Astrocyte of the cerebellum (primary cell): ENCODE measurements at regions not wholly inside any gene's neighbourhood (a gene's known extent, or its start where the extent isn't known, plus 50 kb on each side); places are given as distances from the start of the nearest gene placed in this dataset.

Experiments
- DNase-seq: peaks from one replicate; pipeline ENCODE4 v3.0.0-alpha.2; 2011; ENCODE audit warnings: low read depth
- H3K4me3 ChIP-seq: 2 replicates; pipeline ENCODE4 v1.5.1; 2011; ENCODE audit warnings: mild to moderate bottlenecking, low read depth, low read length, moderate library complexity
- CTCF ChIP-seq: IDR thresholded peaks from 2 replicates; pipeline ENCODE4 v1.5.1; 2012; ENCODE audit warnings: low read length, low read depth, moderate library complexity, mild to moderate bottlenecking; ENCODE audit errors: missing control alignments
- in situ Hi-C: cut with HindIII; loops from 2 replicates; pipeline ENCODE4 v1.10.0; 2017; ENCODE audit warnings: low sequenced_read_pairs

- in situ Hi-C loops: no loop called here
- TF ChIP-seq CTCF: no peak
- DNase-seq: peak; percentile 11
- no peak overlapping the region for H3K4me3 ChIP-seq
Observed at GRCh38 chr10:29067161-29067560, 221.7 kb upstream of the LYZL1 start.

DNA sequence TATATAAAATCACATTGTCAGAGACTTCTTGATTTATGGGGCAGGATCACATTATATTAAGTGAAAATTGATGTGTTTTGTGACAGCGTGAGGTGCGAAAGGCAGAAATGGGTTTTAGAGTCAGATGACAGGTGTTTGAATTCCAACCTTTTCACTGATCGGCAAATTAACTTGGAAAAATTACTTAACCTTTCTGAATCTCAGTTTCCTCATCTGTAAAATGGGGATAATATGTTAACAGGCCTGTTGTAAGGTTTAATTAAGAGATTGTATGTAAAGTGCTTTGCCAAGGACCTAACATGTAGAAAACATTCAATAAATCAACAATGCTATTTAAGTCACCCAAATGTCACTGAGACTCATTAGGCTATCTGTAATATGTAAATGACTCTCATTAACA is 221.2 kb upstream of the LYZL1 start:
- DNase-seq: no peak
- no peak for TF ChIP-seq CTCF
- H3K4me3 ChIP-seq: no peak overlapping the region
- in situ Hi-C loops: no loop called here

DNA sequence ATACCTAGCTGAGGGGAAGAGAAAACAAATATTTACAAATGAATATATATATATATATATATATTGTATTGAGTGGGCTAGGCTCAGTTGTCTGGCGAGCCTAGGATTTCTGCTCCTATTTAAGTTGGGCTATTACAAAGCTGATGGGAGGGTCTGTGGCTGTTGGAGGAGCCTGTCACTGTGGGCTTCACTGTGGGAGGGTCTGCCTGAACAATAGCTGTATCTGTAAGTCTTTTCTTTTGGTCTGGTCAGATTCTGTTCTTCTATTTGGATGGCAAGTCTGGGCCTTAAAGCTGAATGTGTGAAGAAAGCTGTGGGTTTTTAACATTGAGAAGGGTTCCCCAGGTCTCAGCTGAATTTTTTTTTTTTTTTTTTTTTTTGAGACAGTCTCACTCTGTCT is 220.6 kb upstream of the LYZL1 start:
- in situ Hi-C loops: no loop called here
- no peak for TF ChIP-seq CTCF
- no peak overlapping the region for H3K4me3 ChIP-seq
- no peak for DNase-seq

DNA sequence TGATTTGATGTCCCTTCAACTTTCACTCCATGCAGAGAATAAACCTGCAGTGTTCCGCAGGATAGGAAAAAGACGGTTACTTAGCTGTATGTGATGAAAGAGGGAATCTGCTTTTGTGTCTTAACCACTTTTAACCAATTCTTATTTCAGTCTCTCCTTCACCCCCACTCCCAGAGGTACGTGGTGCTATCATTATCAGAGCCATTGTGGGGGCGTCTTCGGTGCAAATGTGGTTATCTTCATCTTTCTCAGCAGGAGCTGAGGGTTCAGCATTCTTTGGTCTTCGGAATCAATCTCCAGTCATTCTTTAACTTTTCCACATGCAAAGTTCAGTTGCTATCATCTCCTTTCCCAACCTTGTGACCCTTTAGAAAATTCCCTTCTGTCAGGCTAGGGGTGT is 219.9 kb upstream of the LYZL1 start:
- in situ Hi-C loops: no loop called here
- H3K4me3 ChIP-seq: no peak overlapping the region
- TF ChIP-seq CTCF: no peak
- no peak for DNase-seq

- H3K4me3 ChIP-seq: no peak overlapping the region
- TF ChIP-seq CTCF: no peak
- in situ Hi-C loops: no loop called here
- no peak for DNase-seq
Observed at GRCh38 chr10:29069941-29070340, 218.9 kb upstream of the LYZL1 start.

DNA sequence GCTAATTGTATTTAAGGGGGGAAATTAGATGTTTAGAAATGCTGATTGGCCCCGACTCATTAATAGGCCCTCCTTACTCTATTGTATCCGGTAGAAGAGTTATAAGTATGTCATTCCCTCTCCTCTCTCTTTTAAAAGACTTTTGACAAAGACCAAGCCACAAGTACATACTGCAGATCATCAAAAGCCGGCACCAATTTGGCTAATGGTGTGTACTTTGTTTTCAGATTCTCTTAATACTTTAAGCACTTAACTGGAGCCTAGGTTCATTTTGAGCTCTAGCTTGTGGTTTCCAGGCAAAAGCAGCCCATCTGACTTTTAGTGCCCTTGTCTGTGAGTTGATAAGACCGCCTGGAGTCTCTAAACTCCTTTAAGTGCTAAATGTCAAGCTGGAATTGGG is 210.0 kb upstream of the LYZL1 start:
- no peak overlapping the region for H3K4me3 ChIP-seq
- TF ChIP-seq CTCF: no peak
- DNase-seq: no peak
- in situ Hi-C loops: no loop called here

- H3K4me3 ChIP-seq: no peak overlapping the region
- TF ChIP-seq CTCF: no peak
- in situ Hi-C loops: no loop called here
- DNase-seq: no peak
Observed at GRCh38 chr10:29081231-29081630, 207.6 kb upstream of the LYZL1 start.
